HepG2 (cell line): ENCODE measurements at regions not wholly inside any gene's neighbourhood (a gene's known extent, or its start where the extent isn't known, plus 50 kb on each side); places are given as distances from the start of the nearest gene placed in this dataset.

Experiments
- CBX2 ChIP-seq, 2 experiments: fragments of 200-600 bp in 1 of 2; sonication (generic); formaldehyde crosslinking in 1 of 2; IDR thresholded peaks; 2 replicates each; pipeline versions ENCODE4 v1.7.0 to v1.8.1; 2018 to 2022; ENCODE audit warnings: low read depth in 2 of 2, low read length in 1 of 2, mild to moderate bottlenecking in 1 of 2, missing genetic modification reagents in 1 of 2
- CHD2 ChIP-seq: IDR thresholded peaks from 2 replicates; pipeline ENCODE4 v1.6.1; 2011; ENCODE audit warnings: low read depth, low read length, improper control_type of control experiment
- NR3C1 ChIP-seq: sonication (generic); formaldehyde crosslinking; IDR thresholded peaks from 2 replicates; pipeline ENCODE4 v1.4.0; 2020; ENCODE audit warnings: missing genetic modification reagents
- ZNF547 ChIP-seq: sonication (generic); formaldehyde crosslinking; IDR thresholded peaks from 2 replicates; pipeline ENCODE4 v1.5.1; 2020; ENCODE audit warnings: mild to moderate bottlenecking, missing genetic modification reagents
- ZNF670 ChIP-seq: sonication (generic); formaldehyde crosslinking; IDR thresholded peaks from 2 replicates; pipeline ENCODE4 v1.8.0; 2022; ENCODE audit warnings: mild to moderate bottlenecking, missing genetic modification reagents, borderline replicate concordance
- ZNF746 ChIP-seq: sonication (generic); formaldehyde crosslinking; IDR thresholded peaks from 2 replicates; pipeline ENCODE4 v1.8.0; 2022; ENCODE audit warnings: mild to moderate bottlenecking, missing genetic modification reagents
- ZNF768 ChIP-seq: sonication (generic); formaldehyde crosslinking; IDR thresholded peaks from 2 replicates; pipeline ENCODE4 v1.4.0; 2020; ENCODE audit warnings: missing genetic modification reagents

DNA sequence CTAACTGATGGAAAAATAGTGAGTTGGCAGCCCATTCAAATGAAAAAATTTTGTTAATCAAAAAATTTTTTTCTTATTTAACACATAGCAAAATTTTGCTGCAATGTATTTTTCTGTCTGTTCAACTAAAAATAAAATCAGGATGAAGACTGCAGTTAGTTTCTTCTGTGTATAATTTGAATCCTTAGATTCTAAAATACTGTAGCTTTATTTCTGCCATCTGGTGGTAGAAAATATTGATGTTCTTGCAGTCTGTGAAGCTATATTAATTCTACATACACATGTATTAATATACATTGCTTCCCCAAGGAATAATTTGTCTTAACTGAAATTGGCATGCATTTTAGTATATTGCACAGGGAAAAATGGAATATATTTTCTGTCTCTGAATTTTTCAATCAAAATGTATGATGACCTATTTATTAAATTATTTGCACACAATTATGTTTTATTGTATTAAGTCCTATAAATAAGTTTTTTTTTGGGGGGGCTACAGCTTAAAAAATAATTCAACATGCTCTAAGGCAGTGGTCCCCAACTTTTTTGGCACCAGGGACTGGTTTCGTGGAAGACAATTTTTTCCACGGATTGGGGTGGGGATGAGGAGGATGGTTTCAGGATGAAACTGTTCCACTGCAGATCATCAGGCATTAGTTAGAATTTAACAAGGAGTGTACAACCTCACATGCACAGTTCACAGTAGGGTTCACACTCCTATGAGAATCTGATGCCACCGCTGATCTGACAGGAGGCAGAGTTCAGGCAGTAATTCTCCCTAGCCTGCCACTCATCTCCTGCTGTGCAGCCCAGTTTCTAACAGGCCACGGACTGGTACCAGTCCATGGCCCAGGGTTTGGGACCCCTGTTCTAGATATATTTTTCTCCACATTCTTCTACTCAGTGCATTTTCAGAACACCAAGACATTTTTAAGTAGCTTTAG lies 119.4 kb downstream of the GNAT3 start:
- TF ChIP-seq ZNF547 (CRISPR knock-in tag) (no peak), ZNF746 (no peak), ZNF768 (CRISPR knock-in tag) (no peak), NR3C1 (CRISPR knock-in tag) (no peak), CHD2 (no peak), ZNF670 (no peak), CBX2 (IDR thresholded peaks at IDR 0.05; ENCODE audit: low read depth, low read length) (no peak), CBX2 (CRISPR knock-in tag; IDR thresholded peaks at IDR 0.05; ENCODE audit: low read depth) (no peak)
